ENCODE measurements at regions not wholly inside any gene's neighbourhood (a gene's known extent, or its start where the extent isn't known, plus 50 kb on each side); places are given as distances from the start of the nearest gene placed in this dataset.
"Not testable (repeated sequence)": the region's sequence is repeated elsewhere in the genome, so short reads cannot be mapped to it uniquely, and the experiment has no call there.

DNA sequence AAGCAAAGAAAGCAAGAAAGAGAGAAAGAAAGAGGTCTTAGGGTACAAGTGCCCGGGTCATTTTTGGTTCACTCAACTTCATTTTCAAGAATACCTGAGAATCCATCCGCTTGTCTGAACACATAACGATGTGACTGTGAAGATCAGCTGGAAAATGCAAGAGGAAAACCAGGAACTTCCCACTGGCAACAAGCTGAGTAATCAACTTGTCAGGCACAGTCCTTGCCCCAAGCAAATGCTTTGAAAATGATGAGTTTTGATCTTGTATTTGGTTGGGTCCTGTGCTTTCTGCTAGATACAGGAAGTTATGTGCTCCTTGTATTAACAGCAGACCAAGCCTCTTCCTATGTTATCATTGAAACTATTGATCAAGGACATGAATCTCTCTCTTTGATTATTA, 239.1 kb downstream of the ASMT start:
- H3K27ac ChIP-seq: no peak overlapping the region
- TF ChIP-seq, protein P1, sequence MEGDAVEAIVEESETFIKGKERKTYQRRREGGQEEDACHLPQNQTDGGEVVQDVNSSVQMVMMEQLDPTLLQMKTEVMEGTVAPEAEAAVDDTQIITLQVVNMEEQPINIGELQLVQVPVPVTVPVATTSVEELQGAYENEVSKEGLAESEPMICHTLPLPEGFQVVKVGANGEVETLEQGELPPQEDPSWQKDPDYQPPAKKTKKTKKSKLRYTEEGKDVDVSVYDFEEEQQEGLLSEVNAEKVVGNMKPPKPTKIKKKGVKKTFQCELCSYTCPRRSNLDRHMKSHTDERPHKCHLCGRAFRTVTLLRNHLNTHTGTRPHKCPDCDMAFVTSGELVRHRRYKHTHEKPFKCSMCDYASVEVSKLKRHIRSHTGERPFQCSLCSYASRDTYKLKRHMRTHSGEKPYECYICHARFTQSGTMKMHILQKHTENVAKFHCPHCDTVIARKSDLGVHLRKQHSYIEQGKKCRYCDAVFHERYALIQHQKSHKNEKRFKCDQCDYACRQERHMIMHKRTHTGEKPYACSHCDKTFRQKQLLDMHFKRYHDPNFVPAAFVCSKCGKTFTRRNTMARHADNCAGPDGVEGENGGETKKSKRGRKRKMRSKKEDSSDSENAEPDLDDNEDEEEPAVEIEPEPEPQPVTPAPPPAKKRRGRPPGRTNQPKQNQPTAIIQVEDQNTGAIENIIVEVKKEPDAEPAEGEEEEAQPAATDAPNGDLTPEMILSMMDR (conservative IDR thresholded peaks at IDR 0.05): no peak

DNA sequence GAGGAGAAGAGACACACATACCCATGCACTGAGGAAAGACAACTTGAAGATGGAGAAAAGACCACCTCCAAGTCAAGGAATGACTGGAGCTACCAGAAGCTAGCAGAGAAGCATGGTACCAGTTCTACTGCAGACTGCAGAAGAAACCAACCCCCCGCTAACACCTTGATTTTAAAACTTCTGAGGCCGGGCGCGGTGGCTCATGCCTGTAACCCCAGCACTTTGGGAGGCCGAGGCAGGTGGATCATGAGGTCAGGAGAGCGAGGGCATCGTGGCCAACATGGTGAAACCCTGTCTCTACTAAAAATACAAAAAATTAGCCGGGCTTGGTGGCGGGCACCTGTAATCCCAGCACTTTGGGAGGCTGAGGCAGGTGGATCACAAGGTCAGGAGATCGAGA, 240.0 kb downstream of the ASMT start:
- H3K27ac ChIP-seq: not testable (repeated sequence)

DNA sequence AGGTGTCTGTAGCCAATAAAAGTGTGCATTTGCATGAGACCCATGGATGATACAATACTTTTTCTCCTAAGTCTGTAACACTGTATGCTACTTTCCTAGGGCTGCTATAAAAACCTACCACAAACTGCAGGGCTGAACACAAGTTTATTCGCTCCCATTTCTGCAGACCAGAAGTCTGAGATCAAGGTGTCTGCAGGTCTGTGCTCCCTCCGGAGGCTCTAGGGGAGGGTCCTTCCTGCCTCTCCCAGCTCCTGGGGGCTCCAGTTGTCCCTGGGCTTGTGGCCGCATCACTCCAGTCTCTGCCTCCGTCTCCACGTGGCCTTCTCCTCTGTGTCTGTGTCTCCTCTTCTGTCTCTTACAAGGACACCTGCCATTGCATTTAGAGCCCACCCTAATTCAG, 244.4 kb downstream of the ASMT start:
- not testable (repeated sequence) for H3K27ac ChIP-seq

DNA sequence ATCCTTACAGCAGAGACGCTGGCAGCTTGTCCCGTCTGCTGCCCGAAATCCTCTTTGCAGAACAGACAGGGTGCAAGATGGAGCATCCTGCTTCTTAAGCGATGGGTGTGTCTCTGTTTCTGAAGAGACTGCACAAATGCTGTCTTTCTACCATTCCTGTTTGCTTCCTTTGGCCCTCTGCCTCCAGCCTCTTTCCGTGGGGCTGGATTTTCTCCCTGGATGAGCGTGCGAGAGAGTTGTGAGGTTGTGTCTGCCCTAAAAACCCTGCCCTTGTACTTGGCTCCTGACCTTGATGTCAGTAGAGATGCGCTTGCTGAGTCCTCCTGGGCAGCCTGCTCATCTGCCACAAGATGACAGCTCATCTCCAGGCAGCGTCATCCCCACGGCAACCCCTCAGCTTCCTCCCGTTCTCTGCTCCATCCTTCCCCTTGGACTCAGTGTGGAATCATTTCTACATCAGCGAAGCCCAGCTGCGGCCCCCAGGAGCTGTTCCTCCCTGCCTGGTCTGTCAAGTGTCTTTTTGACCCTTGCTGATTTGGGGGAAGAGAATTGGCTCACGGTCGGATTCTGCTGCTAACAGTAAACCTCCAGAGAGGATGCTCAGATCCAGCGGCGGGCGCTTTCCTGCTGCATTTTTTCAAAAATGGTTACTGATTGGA, 246.2 kb downstream of the ASMT start:
- TF ChIP-seq, protein P1 (conservative IDR thresholded peaks at IDR 0.05): no peak
- no peak overlapping the region for H3K27ac ChIP-seq

DNA sequence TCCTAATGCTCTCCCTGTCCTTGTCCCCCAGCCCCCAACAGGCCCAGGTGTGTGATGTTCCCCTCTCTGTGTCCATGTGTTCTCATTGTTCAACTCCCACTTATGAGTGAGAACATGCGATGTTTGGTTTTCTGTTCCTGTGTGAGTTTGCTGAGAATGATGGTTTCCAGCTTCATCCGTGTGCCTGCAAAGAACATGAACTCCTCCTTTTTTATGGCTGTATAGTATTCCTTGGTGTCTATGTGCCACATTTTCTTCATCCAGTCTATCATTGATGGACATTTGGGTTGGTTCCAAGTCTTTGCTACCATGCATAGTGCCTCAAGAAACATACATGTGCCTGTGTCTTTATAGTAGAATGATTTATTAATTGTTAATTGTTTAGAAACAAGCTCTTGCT, 249.1 kb downstream of the ASMT start:
- H3K27ac ChIP-seq: not testable (repeated sequence)

DNA sequence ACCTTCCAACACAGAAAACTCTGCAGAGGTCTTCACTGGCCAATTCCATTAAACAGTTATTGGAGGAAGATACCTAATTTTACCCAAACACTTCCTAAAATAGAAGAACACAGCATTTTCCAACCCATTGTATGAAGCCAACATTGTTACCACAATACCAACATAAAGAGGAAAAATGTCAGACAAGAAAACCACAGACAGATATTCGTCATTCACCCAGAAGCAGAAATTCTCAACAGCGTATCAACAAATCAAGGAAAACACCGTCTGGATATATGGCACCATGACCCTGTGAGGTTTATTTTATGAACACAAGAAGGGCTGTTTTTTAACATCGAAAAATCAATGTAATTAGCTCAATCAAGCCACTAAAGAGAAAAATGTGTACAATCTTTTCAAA, 255.6 kb downstream of the ASMT start:
- TF ChIP-seq, protein P1 (conservative IDR thresholded peaks at IDR 0.05): no peak
- no peak overlapping the region for H3K27ac ChIP-seq

DNA sequence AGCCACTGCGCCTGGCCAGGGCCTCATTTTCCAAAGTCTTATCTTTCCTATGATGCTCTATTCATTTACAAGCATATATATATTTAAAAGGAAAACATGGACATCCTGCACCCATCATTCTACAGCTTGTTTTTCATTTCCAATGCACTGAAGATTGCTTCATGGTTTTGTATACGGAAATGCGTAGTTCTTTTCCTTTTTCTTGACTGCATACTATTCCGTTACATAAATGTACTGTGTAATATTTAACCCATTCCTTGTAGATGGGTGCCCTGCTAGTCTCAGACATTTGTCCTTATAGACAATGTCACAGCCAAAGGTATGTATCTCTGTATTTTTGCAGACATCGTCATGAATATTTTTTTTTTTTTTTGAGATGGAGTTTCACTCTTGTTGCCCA, 257.0 kb downstream of the ASMT start:
- TF ChIP-seq, protein P1 (conservative IDR thresholded peaks at IDR 0.05): no peak
- H3K27ac ChIP-seq: no peak overlapping the region

DNA sequence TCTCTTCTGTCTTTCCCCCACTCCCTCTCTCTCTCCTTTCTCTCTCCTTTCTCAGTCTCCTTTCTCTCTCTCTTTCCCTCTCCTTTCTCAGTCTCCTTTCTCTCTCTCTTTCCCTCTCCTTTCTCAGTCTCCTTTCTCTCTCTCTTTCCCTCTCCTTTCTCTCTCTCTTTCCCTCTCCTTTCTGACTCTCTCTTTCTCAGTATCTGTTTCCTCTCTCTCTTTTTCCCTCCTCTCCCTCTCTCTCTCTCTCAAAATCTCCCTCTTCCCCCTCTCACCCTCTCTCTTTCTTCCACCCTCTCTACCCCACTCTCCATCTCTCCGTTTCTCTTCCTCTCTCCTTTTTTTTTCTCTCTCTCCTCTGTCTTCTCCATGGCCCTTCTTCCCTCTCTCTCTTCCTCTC, 258.8 kb downstream of the ASMT start:
- H3K27ac ChIP-seq: no peak overlapping the region
- TF ChIP-seq, protein P1 (conservative IDR thresholded peaks at IDR 0.05): no peak

DNA sequence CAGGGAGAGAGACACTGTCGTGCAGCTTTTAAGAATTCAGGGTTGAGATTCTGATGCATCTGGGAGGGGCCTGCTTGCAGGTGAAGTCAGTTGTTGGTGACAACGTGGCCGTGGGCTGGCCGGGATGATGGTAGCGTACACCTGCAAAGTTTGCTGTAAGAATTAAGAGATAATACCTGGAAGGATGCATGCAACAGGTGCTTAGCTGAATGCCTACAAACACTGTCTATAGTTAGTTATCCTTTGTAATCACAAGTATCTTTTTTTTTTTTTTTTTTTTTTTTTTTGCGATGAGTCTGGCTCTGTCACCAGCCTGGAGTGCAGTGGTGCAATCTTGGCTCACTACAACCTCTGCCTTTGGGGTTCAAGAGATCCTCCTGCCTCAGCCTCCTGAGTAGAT, 259.6 kb downstream of the ASMT start:
- TF ChIP-seq, protein P1 (conservative IDR thresholded peaks at IDR 0.05): no peak
- H3K27ac ChIP-seq: no peak overlapping the region
